Endothelial cell of umbilical vein (primary cell): ENCODE measurements at regions not wholly inside any gene's neighbourhood (a gene's known extent, or its start where the extent isn't known, plus 50 kb on each side); places are given as distances from the start of the nearest gene placed in this dataset.

ENCODE experiments used
- JUN ChIP-seq: IDR thresholded peaks from 2 replicates; pipeline ENCODE4 v1.6.1; 2011; ENCODE audit warnings: borderline replicate concordance, low read depth; ENCODE audit not compliant: insufficient read length, insufficient read depth
- POLR2A ChIP-seq: IDR thresholded peaks from 2 replicates; pipeline ENCODE4 v1.6.1; 2012; ENCODE audit warnings: low read depth, mild to moderate bottlenecking, control low read depth, low read length
- TF ChIP-seq, protein P1 (sequence below), 2 donors: IDR thresholded peaks; 1 replicate in 1 of 2; 2 replicates in 1 of 2; pipeline ENCODE4 v1.5.1; 2011; ENCODE audit warnings: low read length in 2 of 2, mild to moderate bottlenecking in 2 of 2, moderate library complexity in 2 of 2, control low read depth in 1 of 2, inconsistent platforms in 1 of 2, low read depth in 1 of 2; ENCODE audit not compliant: insufficient read depth in 1 of 2; ENCODE audit errors: extremely low read depth in 1 of 2

DNA sequence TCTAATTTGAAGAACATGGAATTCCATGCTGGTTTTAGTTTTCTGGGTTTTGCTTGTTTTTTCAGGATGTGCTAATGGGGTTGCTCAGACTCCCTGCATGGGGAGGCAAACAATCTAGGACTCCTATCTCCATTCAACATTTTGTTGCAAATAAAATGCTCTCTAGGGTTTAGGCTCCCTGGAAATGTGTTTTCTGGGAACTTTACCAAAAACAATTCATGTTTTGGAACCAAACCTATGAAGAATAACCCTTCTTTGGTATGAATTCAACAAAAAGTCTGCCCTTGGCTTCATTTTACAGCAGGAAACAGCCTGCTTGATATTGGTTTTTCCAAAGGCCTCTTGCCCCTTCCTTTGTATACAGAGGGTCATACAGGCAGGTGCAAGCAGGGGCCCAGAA is 217.7 kb downstream of the FOXA2 start:
- TF ChIP-seq, protein P1, sequence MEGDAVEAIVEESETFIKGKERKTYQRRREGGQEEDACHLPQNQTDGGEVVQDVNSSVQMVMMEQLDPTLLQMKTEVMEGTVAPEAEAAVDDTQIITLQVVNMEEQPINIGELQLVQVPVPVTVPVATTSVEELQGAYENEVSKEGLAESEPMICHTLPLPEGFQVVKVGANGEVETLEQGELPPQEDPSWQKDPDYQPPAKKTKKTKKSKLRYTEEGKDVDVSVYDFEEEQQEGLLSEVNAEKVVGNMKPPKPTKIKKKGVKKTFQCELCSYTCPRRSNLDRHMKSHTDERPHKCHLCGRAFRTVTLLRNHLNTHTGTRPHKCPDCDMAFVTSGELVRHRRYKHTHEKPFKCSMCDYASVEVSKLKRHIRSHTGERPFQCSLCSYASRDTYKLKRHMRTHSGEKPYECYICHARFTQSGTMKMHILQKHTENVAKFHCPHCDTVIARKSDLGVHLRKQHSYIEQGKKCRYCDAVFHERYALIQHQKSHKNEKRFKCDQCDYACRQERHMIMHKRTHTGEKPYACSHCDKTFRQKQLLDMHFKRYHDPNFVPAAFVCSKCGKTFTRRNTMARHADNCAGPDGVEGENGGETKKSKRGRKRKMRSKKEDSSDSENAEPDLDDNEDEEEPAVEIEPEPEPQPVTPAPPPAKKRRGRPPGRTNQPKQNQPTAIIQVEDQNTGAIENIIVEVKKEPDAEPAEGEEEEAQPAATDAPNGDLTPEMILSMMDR (IDR thresholded peaks at IDR 0.05; ENCODE audit: extremely low read depth in 1 of 2, insufficient read depth in 1 of 2, low read depth in 1 of 2, low read length in 2 of 2), result no peak
- no peak for TF ChIP-seq JUN
- TF ChIP-seq POLR2A, result no peak
